ENCODE measurements at regions not wholly inside any gene's neighbourhood (a gene's known extent, or its start where the extent isn't known, plus 50 kb on each side); places are given as distances from the start of the nearest gene placed in this dataset.

DNA sequence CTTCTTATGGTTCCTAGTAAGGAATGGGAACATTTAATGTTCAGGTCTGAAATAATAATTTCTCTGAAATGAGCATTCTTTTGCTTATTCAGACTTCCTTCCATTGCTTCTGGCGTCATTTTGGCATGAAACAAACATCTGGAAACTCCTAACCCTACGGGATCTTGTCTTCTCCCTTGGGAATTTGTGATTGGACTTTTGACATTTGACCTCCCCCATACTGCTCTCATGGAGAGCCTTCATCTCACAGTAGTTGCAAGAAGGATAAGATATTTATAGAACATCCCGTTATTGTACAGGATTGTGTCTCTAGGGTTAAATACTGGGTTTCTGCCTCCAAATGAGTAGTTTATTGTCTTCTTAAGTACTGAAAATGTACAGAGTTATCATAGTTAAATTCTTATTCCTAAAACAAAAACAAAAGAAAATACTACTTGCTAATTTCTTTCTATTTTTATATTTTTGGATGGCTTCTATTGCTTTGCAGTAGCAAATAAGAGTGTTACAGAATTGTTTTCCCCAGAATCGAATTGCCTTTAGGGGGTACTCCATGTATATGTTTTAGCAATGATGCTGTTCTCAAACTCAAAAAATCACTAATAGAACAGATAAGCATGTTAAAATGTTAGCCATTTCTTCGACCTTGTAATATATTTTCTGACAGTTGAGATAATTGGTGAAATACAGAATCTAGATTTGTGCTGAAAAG is 366.8 kb downstream of the DLEU7 start:
- TF ChIP-seq, protein P1, sequence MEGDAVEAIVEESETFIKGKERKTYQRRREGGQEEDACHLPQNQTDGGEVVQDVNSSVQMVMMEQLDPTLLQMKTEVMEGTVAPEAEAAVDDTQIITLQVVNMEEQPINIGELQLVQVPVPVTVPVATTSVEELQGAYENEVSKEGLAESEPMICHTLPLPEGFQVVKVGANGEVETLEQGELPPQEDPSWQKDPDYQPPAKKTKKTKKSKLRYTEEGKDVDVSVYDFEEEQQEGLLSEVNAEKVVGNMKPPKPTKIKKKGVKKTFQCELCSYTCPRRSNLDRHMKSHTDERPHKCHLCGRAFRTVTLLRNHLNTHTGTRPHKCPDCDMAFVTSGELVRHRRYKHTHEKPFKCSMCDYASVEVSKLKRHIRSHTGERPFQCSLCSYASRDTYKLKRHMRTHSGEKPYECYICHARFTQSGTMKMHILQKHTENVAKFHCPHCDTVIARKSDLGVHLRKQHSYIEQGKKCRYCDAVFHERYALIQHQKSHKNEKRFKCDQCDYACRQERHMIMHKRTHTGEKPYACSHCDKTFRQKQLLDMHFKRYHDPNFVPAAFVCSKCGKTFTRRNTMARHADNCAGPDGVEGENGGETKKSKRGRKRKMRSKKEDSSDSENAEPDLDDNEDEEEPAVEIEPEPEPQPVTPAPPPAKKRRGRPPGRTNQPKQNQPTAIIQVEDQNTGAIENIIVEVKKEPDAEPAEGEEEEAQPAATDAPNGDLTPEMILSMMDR (conservative IDR thresholded peaks at IDR 0.05; ENCODE audit: low read depth, low read length): no peak
- no peak for DNase-seq (ENCODE audit: low read depth)
- no peak overlapping the region for H3K4me3 ChIP-seq (ENCODE audit: low read depth, low read length)

DNA sequence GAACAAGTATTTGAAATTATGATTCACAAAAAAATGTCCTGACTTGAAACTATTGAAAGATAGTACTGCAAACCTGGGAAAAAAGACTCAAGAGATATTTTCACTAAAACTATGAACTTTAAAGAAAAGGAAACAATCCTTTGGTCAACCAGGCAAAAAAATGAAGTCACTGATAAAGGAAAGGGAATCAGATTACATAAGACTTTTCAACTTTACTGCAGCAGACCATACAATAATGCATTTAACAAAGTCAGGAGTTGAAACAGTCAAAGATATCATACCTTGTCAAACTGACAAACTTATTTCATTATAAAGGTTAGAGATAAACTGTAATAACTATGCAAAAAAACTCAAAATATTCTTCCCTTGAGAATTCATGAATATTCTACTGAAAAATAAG is 361.6 kb downstream of the DLEU7 start:
- no peak overlapping the region for H3K4me3 ChIP-seq (ENCODE audit: low read depth, low read length)
- DNase-seq (ENCODE audit: low read depth): no peak
- TF ChIP-seq, protein P1 (conservative IDR thresholded peaks at IDR 0.05; ENCODE audit: low read depth, low read length): no peak

DNA sequence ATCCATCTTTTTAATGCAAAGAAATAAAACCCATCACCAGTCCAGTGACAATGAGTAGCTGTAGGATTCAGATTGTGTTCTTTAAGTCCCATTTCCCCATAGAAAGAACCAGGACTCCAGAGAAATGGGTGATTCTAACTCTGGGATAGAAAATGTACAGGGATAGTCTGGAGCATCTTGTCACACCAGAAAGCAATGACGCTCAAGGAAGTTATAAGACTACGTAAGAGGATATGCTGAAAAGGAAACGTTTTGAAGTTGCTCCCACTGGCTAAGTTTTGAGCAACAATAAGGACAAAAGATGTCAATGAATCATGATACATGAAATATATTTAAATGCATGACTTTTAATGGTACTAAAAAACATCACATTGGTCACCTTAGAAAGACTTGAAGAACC is 360.1 kb downstream of the DLEU7 start:
- no peak for DNase-seq (ENCODE audit: low read depth)
- no peak overlapping the region for H3K4me3 ChIP-seq (ENCODE audit: low read depth, low read length)
- TF ChIP-seq, protein P1 (conservative IDR thresholded peaks at IDR 0.05; ENCODE audit: low read depth, low read length): no peak

DNA sequence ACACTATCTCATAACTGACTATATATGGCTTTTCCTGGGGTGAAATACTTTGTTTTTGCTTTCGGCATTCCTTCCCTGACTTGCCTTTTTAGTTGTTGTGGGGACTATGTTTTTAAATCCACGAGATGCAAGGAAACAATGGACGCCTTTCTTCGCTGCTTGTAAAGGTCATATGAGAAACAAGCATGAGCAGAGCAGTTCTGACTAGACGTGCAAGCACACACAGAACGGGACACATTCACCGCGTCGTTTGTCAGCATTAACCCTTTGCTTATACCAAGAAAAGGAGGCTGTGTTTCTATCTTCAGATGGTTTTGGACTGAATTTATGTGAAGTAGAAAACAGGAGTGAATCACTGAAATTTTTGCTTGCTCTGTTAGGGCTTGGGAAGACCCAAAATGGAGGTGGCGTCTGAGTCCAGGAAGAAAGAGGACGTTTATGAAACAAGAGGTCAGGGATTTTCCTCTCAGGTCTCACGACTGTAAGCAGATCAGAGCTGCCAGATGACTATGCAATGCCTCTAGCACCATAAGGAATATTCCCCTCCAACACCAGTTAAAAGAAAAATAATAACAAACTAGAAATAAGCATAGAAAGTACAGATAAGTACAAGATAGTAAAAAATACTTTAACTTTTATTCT is 358.9 kb downstream of the DLEU7 start:
- H3K4me3 ChIP-seq (ENCODE audit: low read depth, low read length): no peak overlapping the region
- TF ChIP-seq, protein P1 (conservative IDR thresholded peaks at IDR 0.05; ENCODE audit: low read depth, low read length): no peak
- no peak for DNase-seq (ENCODE audit: low read depth)

DNA sequence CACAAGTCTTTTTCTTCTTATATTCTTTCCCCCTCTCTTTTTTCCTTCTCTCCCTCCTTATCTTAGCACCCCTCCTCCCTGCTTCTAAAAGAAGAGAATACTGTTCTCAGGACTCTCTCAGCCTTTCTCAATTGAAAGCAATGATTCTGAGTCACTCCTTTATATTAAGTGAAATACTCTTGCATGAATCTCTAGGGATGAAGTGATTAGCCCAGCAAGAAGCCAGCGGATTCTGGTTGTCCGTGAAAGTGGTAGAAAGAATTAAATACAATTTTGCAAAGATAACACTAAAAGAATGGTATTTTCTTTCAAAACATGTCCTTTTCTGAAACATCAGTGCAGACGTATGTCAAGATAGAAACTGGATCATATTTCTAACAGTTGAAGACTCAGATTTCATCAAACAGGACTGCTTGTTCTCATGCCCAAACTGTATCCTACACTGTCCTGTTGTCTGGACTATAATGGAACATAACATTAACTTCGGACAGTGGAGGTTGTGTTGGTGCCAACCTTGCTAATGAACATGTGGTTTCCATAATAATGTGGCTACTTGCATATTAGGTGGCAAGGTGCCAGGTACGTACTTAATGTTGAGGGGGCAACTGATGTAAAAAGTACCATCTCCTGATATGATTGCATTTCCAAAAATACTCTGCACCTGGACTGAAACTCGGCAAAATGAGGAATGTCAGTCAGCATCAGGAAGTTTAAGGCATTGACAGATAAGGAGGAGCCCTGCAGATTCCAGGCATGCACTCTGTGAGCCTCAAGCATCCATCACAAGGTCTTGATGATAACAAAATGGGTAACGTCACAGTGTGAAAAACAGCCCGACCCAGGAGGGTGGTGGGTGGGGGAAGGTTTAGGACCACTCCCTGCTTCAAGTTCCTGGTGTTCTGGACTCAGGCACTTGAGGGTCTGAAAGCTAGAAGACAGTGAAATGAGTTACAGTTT is 357.2 kb downstream of the DLEU7 start:
- DNase-seq (ENCODE audit: low read depth): no peak
- TF ChIP-seq, protein P1 (conservative IDR thresholded peaks at IDR 0.05; ENCODE audit: low read depth, low read length): no peak
- no peak overlapping the region for H3K4me3 ChIP-seq (ENCODE audit: low read depth, low read length)

DNA sequence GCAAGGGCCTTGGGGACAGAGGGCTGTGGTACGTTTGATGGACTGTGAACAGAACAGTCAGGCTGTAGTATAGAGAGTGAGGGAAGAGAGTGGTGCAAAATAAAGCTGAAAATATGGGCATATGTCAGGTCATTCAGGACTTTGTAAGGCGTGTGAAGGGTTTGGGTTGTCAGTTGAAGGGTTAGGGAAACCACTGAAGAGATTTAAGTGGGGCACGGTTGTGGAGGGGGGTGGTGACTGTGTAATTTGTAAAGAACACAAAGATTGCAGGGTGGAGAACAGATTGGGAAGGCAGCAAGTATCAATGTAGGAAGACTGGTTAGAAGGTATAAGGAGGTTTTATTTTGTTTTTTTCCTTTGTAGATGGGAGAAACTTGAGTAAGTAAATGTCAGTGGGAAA is 349.8 kb downstream of the DLEU7 start:
- DNase-seq (ENCODE audit: low read depth): no peak
- TF ChIP-seq, protein P1 (conservative IDR thresholded peaks at IDR 0.05; ENCODE audit: low read depth, low read length): no peak
- H3K4me3 ChIP-seq (ENCODE audit: low read depth, low read length): no peak overlapping the region

Data from epithelial cell of proximal tubule (primary cell).